Sigmoid colon (tissue), 4 donors: ENCODE measurements at regions not wholly inside any gene's neighbourhood (a gene's known extent, or its start where the extent isn't known, plus 50 kb on each side); places are given as distances from the start of the nearest gene placed in this dataset.

ENCODE experiments used
- POLR2AphosphoS5 ChIP-seq, 4 donors: sonication (generic); formaldehyde crosslinking; IDR thresholded peaks; one replicate each; pipeline ENCODE4 v1.6.1; 2017; ENCODE audit warnings: antibody characterized with exemption in 4 of 4
- TF ChIP-seq, protein P1 (sequence below), 4 experiments: fragments of 450-650 bp in 3 of 4; fragments of 200-600 bp in 1 of 4; IDR thresholded peaks; one replicate each; pipeline ENCODE4 v1.5.1; 2016 to 2019; ENCODE audit warnings: antibody characterized with exemption in 4 of 4, mild to moderate bottlenecking in 3 of 4, moderate library complexity in 2 of 4

DNA sequence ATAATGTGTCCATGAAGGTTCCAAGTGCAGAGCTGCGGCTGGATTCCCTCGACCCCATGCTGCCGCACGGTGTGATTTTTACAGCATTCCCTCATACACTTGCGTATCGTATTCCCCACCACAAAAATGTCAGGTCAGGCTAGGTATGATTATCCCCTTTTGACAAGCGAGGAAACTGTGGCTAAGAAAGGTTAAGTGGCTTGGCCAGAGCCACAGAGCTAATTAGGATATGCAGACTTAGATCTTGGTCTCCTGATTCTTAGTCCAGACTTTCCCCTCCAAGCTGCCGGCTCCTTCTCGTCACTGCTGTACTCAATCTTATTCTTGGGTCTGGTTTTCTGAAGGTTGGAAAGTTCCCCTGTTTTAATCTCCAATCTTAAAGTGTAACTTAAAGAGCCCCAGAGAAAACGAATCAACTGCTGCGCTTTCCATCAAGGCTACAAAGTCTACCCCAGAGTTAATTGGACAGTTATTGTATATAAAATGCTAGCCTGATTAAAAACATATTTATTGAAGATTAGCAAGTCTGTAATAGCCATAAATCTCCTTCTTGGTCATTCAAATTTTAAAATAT, 176.6 kb downstream of the ADAMTS15 start:
- TF ChIP-seq, protein P1, sequence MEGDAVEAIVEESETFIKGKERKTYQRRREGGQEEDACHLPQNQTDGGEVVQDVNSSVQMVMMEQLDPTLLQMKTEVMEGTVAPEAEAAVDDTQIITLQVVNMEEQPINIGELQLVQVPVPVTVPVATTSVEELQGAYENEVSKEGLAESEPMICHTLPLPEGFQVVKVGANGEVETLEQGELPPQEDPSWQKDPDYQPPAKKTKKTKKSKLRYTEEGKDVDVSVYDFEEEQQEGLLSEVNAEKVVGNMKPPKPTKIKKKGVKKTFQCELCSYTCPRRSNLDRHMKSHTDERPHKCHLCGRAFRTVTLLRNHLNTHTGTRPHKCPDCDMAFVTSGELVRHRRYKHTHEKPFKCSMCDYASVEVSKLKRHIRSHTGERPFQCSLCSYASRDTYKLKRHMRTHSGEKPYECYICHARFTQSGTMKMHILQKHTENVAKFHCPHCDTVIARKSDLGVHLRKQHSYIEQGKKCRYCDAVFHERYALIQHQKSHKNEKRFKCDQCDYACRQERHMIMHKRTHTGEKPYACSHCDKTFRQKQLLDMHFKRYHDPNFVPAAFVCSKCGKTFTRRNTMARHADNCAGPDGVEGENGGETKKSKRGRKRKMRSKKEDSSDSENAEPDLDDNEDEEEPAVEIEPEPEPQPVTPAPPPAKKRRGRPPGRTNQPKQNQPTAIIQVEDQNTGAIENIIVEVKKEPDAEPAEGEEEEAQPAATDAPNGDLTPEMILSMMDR (IDR thresholded peaks at IDR 0.05) = no peak
- TF ChIP-seq POLR2AphosphoS5 (IDR thresholded peaks at IDR 0.05) = no peak
